K562 (cell line): ENCODE measurements at regions not wholly inside any gene's neighbourhood (a gene's known extent, or its start where the extent isn't known, plus 50 kb on each side); places are given as distances from the start of the nearest gene placed in this dataset.

Experiments used
- ATAC-seq: fragments of 200-7000 bp; cut with Tn5 transposase; 3 replicates; pipeline ENCODE4 v1.9.1; 2020; ENCODE audit warnings: moderate library complexity
- BruUV-seq: library from RNA; stranded (reverse); fragments of 400-500 nt; replicated peaks from 2 replicates; lab custom pipeline; 2021; lab: Mats Ljungman, UMichigan
- CTCF ChIA-PET: fragments of 300-600 bp; formaldehyde crosslinking; extraction: SDS; loops from one replicate; lab custom pipeline; 2021; ENCODE audit warnings: low intra/inter-chr PET ratio; lab: Yijun Ruan, JAX
- POLR2A ChIA-PET: fragments of 300-600, 350-650 bp; sonication (Branson Sonifier 250); formaldehyde crosslinking; extraction: SDS; loops from one replicate; lab custom pipeline; 2021; ENCODE audit warnings: antibody characterized with exemption, inconsistent platforms; lab: Yijun Ruan, JAX
- DNase-seq, 4 experiments: peaks; one replicate each; pipeline versions ENCODE4 v3.0.0 to v3.0.0-alpha.2; 2011 to 2018; ENCODE audit warnings: low spot score in 3 of 4, mixed read lengths in 3 of 4; ENCODE audit errors: extremely low read depth in 1 of 4
- FAIRE-seq: peaks from 2 replicates; lab custom pipeline; 2011; peaks lifted over from hg19 to GRCh38; lab: Jason Lieb, UNC
- H2AFZ ChIP-seq: 2 replicates; pipeline ENCODE4 v1.6.0; 2011; ENCODE audit warnings: low read depth, low read length, control low read depth, inconsistent platforms
- H3K27ac ChIP-seq: fragments of 200-600 bp; 3 replicates; pipeline ENCODE4 v1.8.0; 2011; ENCODE audit warnings: low read depth, mild to moderate bottlenecking, control low read depth, inconsistent platforms, low read length, moderate library complexity, mixed read lengths; ENCODE audit errors: extremely low read depth
- H3K27me3 ChIP-seq, 2 experiments: fragments of 300-600 bp in 1 of 2; 2 replicates in 1 of 2; 3 replicates in 1 of 2; pipeline versions ENCODE4 v1.6.0 to v1.8.0; 2011; ENCODE audit warnings: inconsistent platforms in 2 of 2, low read length in 2 of 2, mild to moderate bottlenecking in 1 of 2, mixed read lengths in 1 of 2, moderate library complexity in 1 of 2; ENCODE audit not compliant: control insufficient read depth in 2 of 2, insufficient read depth in 2 of 2
- H3K36me3 ChIP-seq: fragments of 300-600 bp; 3 replicates; pipeline ENCODE4 v1.8.0; 2011; ENCODE audit warnings: mild to moderate bottlenecking, low read length, inconsistent platforms; ENCODE audit not compliant: control insufficient read depth, insufficient read depth
- H3K4me1 ChIP-seq, 2 experiments: fragments of 200-600 bp in 1 of 2; replicated peaks in 1 of 2; 2 replicates in 1 of 2; 3 replicates in 1 of 2; pipeline versions ENCODE4 v1.5.1 to v1.8.0; 2011; ENCODE audit warnings: inconsistent platforms in 2 of 2, low read length in 2 of 2, mild to moderate bottlenecking in 1 of 2, mixed read lengths in 1 of 2, moderate library complexity in 1 of 2; ENCODE audit not compliant: control insufficient read depth in 2 of 2, insufficient read depth in 2 of 2
- H3K4me2 ChIP-seq: 2 replicates; pipeline ENCODE4 v1.6.1; 2011; ENCODE audit warnings: low read length, control low read depth, inconsistent platforms, mixed read lengths; ENCODE audit not compliant: insufficient read depth
- H3K4me3 ChIP-seq: fragments of 200-600 bp; sonication (generic), shearing (Covaris generic); 2 replicates; pipeline ENCODE4 v1.5.1; 2016; ENCODE audit warnings: control low read depth, inconsistent platforms
- H3K79me2 ChIP-seq: fragments of 200-600 bp; 3 replicates; pipeline ENCODE4 v1.8.0; 2011; ENCODE audit warnings: low read length, inconsistent platforms; ENCODE audit not compliant: control insufficient read depth, insufficient read depth
- H3K9ac ChIP-seq, 2 experiments: 2 replicates each; pipeline versions ENCODE4 v1.6.0 to v1.6.1; 2011; ENCODE audit warnings: low read depth in 2 of 2, low read length in 2 of 2, control low read depth in 1 of 2, inconsistent platforms in 1 of 2, mild to moderate bottlenecking in 1 of 2, mixed read lengths in 1 of 2; ENCODE audit not compliant: insufficient read depth in 1 of 2
- H3K9me1 ChIP-seq: one replicate; pipeline ENCODE4 v1.6.0; 2011; ENCODE audit warnings: inconsistent platforms, mild to moderate bottlenecking, low read length, moderate library complexity; ENCODE audit not compliant: control insufficient read depth, insufficient read depth
- H3K9me3 ChIP-seq: replicated peaks from 2 replicates; pipeline ENCODE4 v1.5.1; 2011; ENCODE audit warnings: low read depth, low read length, inconsistent platforms; ENCODE audit not compliant: control insufficient read depth, insufficient read depth
- H4K20me1 ChIP-seq: replicated peaks from 2 replicates; pipeline ENCODE4 v1.6.1; 2011; ENCODE audit warnings: low read length, inconsistent platforms, mixed read lengths; ENCODE audit not compliant: control insufficient read depth, insufficient read depth
- ARHGAP35 ChIP-seq: fragments of 450-650 bp; IDR thresholded peaks from 2 replicates; pipeline ENCODE4 v1.6.1; 2018; ENCODE audit not compliant: partially characterized antibody
- ARID3A ChIP-seq: IDR thresholded peaks from 2 replicates; pipeline ENCODE4 v1.6.1; 2012; ENCODE audit warnings: low read depth, low read length, improper control_type of control experiment, borderline replicate concordance
- BDP1 ChIP-seq: IDR thresholded peaks from 3 replicates; pipeline ENCODE4 v1.6.1; 2011; ENCODE audit not compliant: insufficient read length, insufficient read depth
- BRCA1 ChIP-seq, 2 experiments: fragments of 450-650 bp in 1 of 2; sonication (generic) in 1 of 2; formaldehyde crosslinking in 1 of 2; IDR thresholded peaks; 2 replicates each; pipeline versions ENCODE4 v1.5.0 to v1.6.1; 2017 to 2020; ENCODE audit warnings: mild to moderate bottlenecking in 1 of 2, missing genetic modification reagents in 1 of 2
- ELF1 ChIP-seq: fragments of 200-800 bp; sonication (Bioruptor generic); IDR thresholded peaks from 2 replicates; pipeline ENCODE4 v1.6.1; 2016; ENCODE audit warnings: missing genetic modification characterization, missing compliant biosample characterization
- ERF ChIP-seq: fragments of 450-650 bp; formaldehyde crosslinking; IDR thresholded peaks from 2 replicates; pipeline ENCODE4 v1.4.0; 2020; ENCODE audit warnings: mild to moderate bottlenecking, mixed read lengths
- FOXP1 ChIP-seq: sonication (generic); formaldehyde crosslinking; IDR thresholded peaks from 2 replicates; pipeline ENCODE4 v1.8.0; 2022; ENCODE audit warnings: mild to moderate bottlenecking, missing genetic modification reagents
- GATAD2B ChIP-seq: fragments of 450-650 bp; IDR thresholded peaks from 2 replicates; pipeline ENCODE4 v1.6.1; 2017; ENCODE audit warnings: mild to moderate bottlenecking, borderline replicate concordance
- MAFF ChIP-seq: IDR thresholded peaks from 2 replicates; pipeline ENCODE4 v1.6.1; 2012; ENCODE audit warnings: low read length, improper control_type of control experiment
- RBM25 ChIP-seq: fragments of 200-400 bp; formaldehyde crosslinking; IDR thresholded peaks from 2 replicates; pipeline ENCODE4 v1.6.1; 2018; ENCODE audit warnings: low read length, low read depth, moderate library complexity; ENCODE audit not compliant: severe bottlenecking
- ZKSCAN1 ChIP-seq: fragments of 150-350 bp; IDR thresholded peaks from 2 replicates; pipeline ENCODE4 v1.6.1; 2016; ENCODE audit warnings: low read depth, low read length
- ZNF347 ChIP-seq: fragments of 450-650 bp; formaldehyde crosslinking; IDR thresholded peaks from 2 replicates; pipeline ENCODE4 v1.4.0; 2020; ENCODE audit warnings: low read depth, mild to moderate bottlenecking, moderate library complexity
- ZNF75A ChIP-seq: fragments of 450-650 bp; formaldehyde crosslinking; IDR thresholded peaks from 2 replicates; pipeline ENCODE4 v1.4.0; 2020; ENCODE audit warnings: mild to moderate bottlenecking
- WGBS: fragments of 100-300 bp; shearing (Covaris generic); methylation state at CpG from one replicate; pipeline ENCODE4 v1.1.6; 2016; ENCODE audit warnings: low coverage, mixed read lengths; ENCODE audit not compliant: insufficient coverage; ENCODE audit errors: missing lambda C conversion rate; 5-methylcytosine and 5-hydroxymethylcytosine counted together
- in situ Hi-C: fragments of 300-500 bp; cut with MboI; formaldehyde crosslinking; loops from 4 replicates; pipeline ENCODE4 v1.15.0; 2018; ENCODE audit warnings: inconsistent platforms, mixed read lengths
- intact Hi-C: fragments of 100-400 bp; cut with micrococcal nuclease; formaldehyde crosslinking; loops from 2 replicates; pipeline ENCODE4 v1.14.2; 2022
- TF ChIP-seq, protein P1 (sequence below): conservative IDR thresholded peaks from 2 replicates; pipeline ENCODE4 v1.6.1; 2011; ENCODE audit warnings: low read depth, mild to moderate bottlenecking, low read length; ENCODE audit not compliant: control insufficient read depth

GRCh38 chr2:53582556-53582955, 185.0 kb upstream of the CHAC2 start:
- no peak overlapping the region for H3K4me3 ChIP-seq
- ATAC-seq: no peak
- POLR2A ChIA-PET: interaction anchor here (0.6 to 1.3 kb wide), 2 partner anchors 69 to 174 kb away, joined by 3 read pairs; no protein-coding TSS in a partner anchor
- H2AFZ ChIP-seq: no peak overlapping the region
- H3K36me3 ChIP-seq: no peaks in the 10 kb centered on the region
- no peaks in the 10 kb centered on the region for H3K4me1 ChIP-seq
- H3K9me3 ChIP-seq: no peaks in the 10 kb centered on the region
- FAIRE-seq: no peak
- no peak for DNase-seq
- intact Hi-C loops: no loop called here
- CTCF ChIA-PET: no interaction called here
- H3K4me2 ChIP-seq: no peak overlapping the region
- no peak overlapping the region for H3K27ac ChIP-seq
- H3K27me3 ChIP-seq: no peaks in the 10 kb centered on the region; a peak in 1 of 5 replicates
- BruUV-seq: no TSS peak
- H3K9me1 ChIP-seq: no peaks in the 10 kb centered on the region
- no peaks in the 10 kb centered on the region for H3K79me2 ChIP-seq
- in situ Hi-C loops: no loop called here
- H3K9ac ChIP-seq: no peak overlapping the region
- WGBS: 0% methylated on average over 2 of the region's 2 CpGs
- TF ChIP-seq BRCA1 (IDR thresholded peaks at IDR 0.05) (no peak), BRCA1 (CRISPR knock-in tag; IDR thresholded peaks at IDR 0.05) (no peak), ZNF347 (CRISPR knock-in tag) (no peak), MAFF (no peak), ERF (CRISPR knock-in tag) (no peak), FOXP1 (CRISPR knock-in tag) (no peak), ARID3A (no peak), ZNF75A (CRISPR knock-in tag) (no peak), ARHGAP35 (no peak), BDP1 (no peak), RBM25 (no peak), GATAD2B (no peak), ZKSCAN1 (no peak), ELF1 (tag) (no peak)
- TF ChIP-seq, protein P1, sequence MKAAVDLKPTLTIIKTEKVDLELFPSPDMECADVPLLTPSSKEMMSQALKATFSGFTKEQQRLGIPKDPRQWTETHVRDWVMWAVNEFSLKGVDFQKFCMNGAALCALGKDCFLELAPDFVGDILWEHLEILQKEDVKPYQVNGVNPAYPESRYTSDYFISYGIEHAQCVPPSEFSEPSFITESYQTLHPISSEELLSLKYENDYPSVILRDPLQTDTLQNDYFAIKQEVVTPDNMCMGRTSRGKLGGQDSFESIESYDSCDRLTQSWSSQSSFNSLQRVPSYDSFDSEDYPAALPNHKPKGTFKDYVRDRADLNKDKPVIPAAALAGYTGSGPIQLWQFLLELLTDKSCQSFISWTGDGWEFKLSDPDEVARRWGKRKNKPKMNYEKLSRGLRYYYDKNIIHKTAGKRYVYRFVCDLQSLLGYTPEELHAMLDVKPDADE: no peak
- H4K20me1 ChIP-seq: no peaks in the 10 kb centered on the region
